SK-N-SH (cell line): ENCODE measurements at regions not wholly inside any gene's neighbourhood (a gene's known extent, or its start where the extent isn't known, plus 50 kb on each side); places are given as distances from the start of the nearest gene placed in this dataset.
"Not testable (repeated sequence)": the region's sequence is repeated elsewhere in the genome, so short reads cannot be mapped to it uniquely, and the experiment has no call there.

Experiments
- CTCF ChIA-PET: fragments of 300-600, 350-600 bp; formaldehyde crosslinking; extraction: SDS; loops from one replicate; lab custom pipeline; 2021; lab: Yijun Ruan, JAX
- POLR2A ChIA-PET: fragments of 350-600 bp; sonication (Branson Sonifier 250); formaldehyde crosslinking; extraction: SDS; loops from one replicate; lab custom pipeline; 2020; ENCODE audit warnings: antibody characterized with exemption, inconsistent platforms; lab: Yijun Ruan, JAX
- DNase-seq: peaks from one replicate; pipeline ENCODE4 v3.0.0; 2012
- H2AFZ ChIP-seq: fragments of 200-600 bp; sonication (generic); 2 replicates; pipeline ENCODE4 v1.8.1; 2016; ENCODE audit warnings: antibody characterized with exemption, mild to moderate bottlenecking, low read depth
- H3F3A ChIP-seq: fragments of 200-600 bp; sonication (generic); replicated peaks from 2 replicates; pipeline ENCODE3; 2016; ENCODE audit warnings: antibody characterized with exemption, mild to moderate bottlenecking; ENCODE audit not compliant: insufficient read depth
- H3K27ac ChIP-seq, 2 experiments: fragments of 200-500 bp in 1 of 2; fragments of 200-600 bp in 1 of 2; sonication (Bioruptor generic) in 1 of 2; sonication (generic), shearing (Covaris generic) in 1 of 2; 2 replicates each; pipeline versions ENCODE4 v1.5.1 to v1.6.1; 2014 to 2016; ENCODE audit warnings: low read depth in 2 of 2, inconsistent platforms in 1 of 2, low read length in 1 of 2, mild to moderate bottlenecking in 1 of 2, mixed read lengths in 1 of 2
- H3K27me3 ChIP-seq: fragments of 200-600 bp; sonication (generic), shearing (Covaris generic); 2 replicates; pipeline ENCODE4 v1.6.1; 2016; ENCODE audit warnings: mixed run types; ENCODE audit not compliant: insufficient read depth
- H3K36me3 ChIP-seq, 2 experiments: fragments of 200-500 bp in 1 of 2; fragments of 200-600 bp in 1 of 2; sonication (Bioruptor generic) in 1 of 2; sonication (generic) in 1 of 2; replicated peaks in 1 of 2; 2 replicates each; pipeline versions ENCODE3 to v1.5.1; 2014 to 2016; ENCODE audit warnings: low read length in 1 of 2, mild to moderate bottlenecking in 1 of 2; ENCODE audit not compliant: insufficient read depth in 2 of 2, control insufficient read depth in 1 of 2
- H3K4me1 ChIP-seq, 2 experiments: fragments of 200-500 bp in 1 of 2; fragments of 200-600 bp in 1 of 2; sonication (Bioruptor generic) in 1 of 2; sonication (generic), shearing (Covaris generic) in 1 of 2; 2 replicates each; pipeline versions ENCODE4 v1.5.1 to v1.6.1; 2014 to 2016; ENCODE audit warnings: low read depth in 1 of 2, low read length in 1 of 2, mixed run types in 1 of 2; ENCODE audit not compliant: insufficient read depth in 2 of 2, control insufficient read depth in 1 of 2
- H3K4me2 ChIP-seq: fragments of 200-600 bp; sonication (generic), shearing (Covaris generic); 2 replicates; pipeline ENCODE4 v1.6.1; 2017; ENCODE audit warnings: mixed run types
- H3K4me3 ChIP-seq, 2 experiments: fragments of 200-500 bp in 1 of 2; fragments of 200-600 bp in 1 of 2; sonication (Bioruptor generic) in 1 of 2; sonication (generic), shearing (Covaris generic) in 1 of 2; 2 replicates each; pipeline versions ENCODE4 v1.5.1 to v1.8.1; 2014 to 2016; ENCODE audit warnings: low read depth in 2 of 2, inconsistent platforms in 1 of 2, low read length in 1 of 2, mild to moderate bottlenecking in 1 of 2, mixed read lengths in 1 of 2, moderate library complexity in 1 of 2
- H3K79me2 ChIP-seq: fragments of 200-600 bp; sonication (generic); 2 replicates; pipeline ENCODE4 v1.8.1; 2017; ENCODE audit warnings: mild to moderate bottlenecking; ENCODE audit not compliant: insufficient read depth
- H3K9ac ChIP-seq: fragments of 200-600 bp; sonication (generic); 2 replicates; pipeline ENCODE4 v1.6.1; 2017; ENCODE audit warnings: mixed run types
- H3K9me2 ChIP-seq: fragments of 200-600 bp; sonication (generic); 2 replicates; pipeline ENCODE4 v1.6.1; 2017; ENCODE audit warnings: mixed run types
- H3K9me3 ChIP-seq: fragments of 200-600 bp; sonication (generic); 2 replicates; pipeline ENCODE4 v1.6.1; 2017; ENCODE audit warnings: mixed run types, mild to moderate bottlenecking, moderate library complexity
- H4K20me1 ChIP-seq: fragments of 200-600 bp; sonication (generic); 2 replicates; pipeline ENCODE4 v1.6.1; 2017; ENCODE audit warnings: mild to moderate bottlenecking, mixed run types; ENCODE audit not compliant: insufficient read depth
- EP300 ChIP-seq, 2 experiments: IDR thresholded peaks; 2 replicates each; pipeline versions ENCODE4 v1.4.0 to v1.6.1; 2012; ENCODE audit warnings: borderline replicate concordance in 1 of 2, low read depth in 1 of 2, low read length in 1 of 2
- FOSL2 ChIP-seq: IDR thresholded peaks from 2 replicates; pipeline ENCODE4 v1.4.0; 2012; ENCODE audit warnings: low read depth, mild to moderate bottlenecking, moderate library complexity, borderline replicate concordance
- FOXJ3 ChIP-seq: sonication (generic); formaldehyde crosslinking; IDR thresholded peaks from 2 replicates; pipeline ENCODE4 v1.5.1; 2020; ENCODE audit warnings: mild to moderate bottlenecking, missing genetic modification reagents
- FOXM1 ChIP-seq: IDR thresholded peaks from 2 replicates; pipeline ENCODE4 v1.4.0; 2012; ENCODE audit warnings: low read depth, mild to moderate bottlenecking
- GATA2 ChIP-seq: sonication (generic); formaldehyde crosslinking; IDR thresholded peaks from 2 replicates; pipeline ENCODE4 v1.5.0; 2020; ENCODE audit warnings: mild to moderate bottlenecking, missing genetic modification reagents
- JUND ChIP-seq: IDR thresholded peaks from 2 replicates; pipeline ENCODE4 v1.4.0; 2012
- MEF2A ChIP-seq: IDR thresholded peaks from 2 replicates; pipeline ENCODE4 v1.4.0; 2012; ENCODE audit warnings: low read depth, borderline replicate concordance
- SMC3 ChIP-seq: IDR thresholded peaks from 2 replicates; pipeline ENCODE4 v1.6.1; 2012; ENCODE audit warnings: low read depth, low read length, improper control_type of control experiment
- TCF12 ChIP-seq: IDR thresholded peaks from 2 replicates; pipeline ENCODE4 v1.4.0; 2012
- YY1 ChIP-seq: IDR thresholded peaks from 2 replicates; pipeline ENCODE4 v1.4.0; 2012; ENCODE audit warnings: low read depth, mild to moderate bottlenecking
- WGBS: methylation state at CpG from one replicate; pipeline ENCODE4 v1.1.6; 2017; ENCODE audit warnings: low lambda C conversion rate; 5-methylcytosine and 5-hydroxymethylcytosine counted together
- TF ChIP-seq, protein P1 (sequence below): IDR thresholded peaks from 2 replicates; pipeline ENCODE4; 2012
- TF ChIP-seq, protein P2 (sequence below): IDR thresholded peaks from 2 replicates; pipeline ENCODE4 v1.4.0; 2012; ENCODE audit warnings: low read depth
- TF ChIP-seq, protein P3 (sequence below): IDR thresholded peaks from 2 replicates; pipeline ENCODE4 v1.4.0; 2012; ENCODE audit warnings: low read depth, borderline replicate concordance
- TF ChIP-seq, protein P4 (sequence below): IDR thresholded peaks from 2 replicates; pipeline ENCODE4 v1.4.0; 2012; ENCODE audit warnings: low read depth, borderline replicate concordance

DNA sequence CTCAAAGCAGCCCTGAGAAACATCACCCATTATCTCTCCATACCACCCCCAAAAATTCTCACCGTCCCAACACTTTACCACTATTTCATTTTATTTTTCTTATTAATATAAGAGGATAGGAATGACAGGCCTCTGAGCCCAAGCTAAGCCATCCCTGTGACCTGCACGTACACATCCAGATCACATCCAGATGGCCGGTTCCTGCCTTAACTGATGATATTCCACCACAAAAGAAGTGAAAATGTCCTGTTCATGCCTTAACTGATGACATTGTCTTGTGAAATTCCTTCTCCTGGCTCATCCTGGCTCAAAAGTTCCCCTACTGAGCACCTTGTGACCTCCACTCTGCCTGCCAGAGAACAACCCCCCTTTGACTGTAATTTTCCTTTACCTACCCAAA is 1802.9 kb upstream of the PCDH20 start:
- H3K4me1 ChIP-seq, H3K36me3 ChIP-seq, CTCF ChIA-PET, H3F3A ChIP-seq, H3K4me3 ChIP-seq, H3K27me3 ChIP-seq, H3K9me2 ChIP-seq, DNase-seq, H2AFZ ChIP-seq, H3K4me2 ChIP-seq, H3K79me2 ChIP-seq, POLR2A ChIA-PET, H3K27ac ChIP-seq, H3K9ac ChIP-seq, H3K9me3 ChIP-seq, H4K20me1 ChIP-seq: not testable (repeated sequence)
- 81% methylated on average over 3 of the region's 3 CpGs for WGBS

DNA sequence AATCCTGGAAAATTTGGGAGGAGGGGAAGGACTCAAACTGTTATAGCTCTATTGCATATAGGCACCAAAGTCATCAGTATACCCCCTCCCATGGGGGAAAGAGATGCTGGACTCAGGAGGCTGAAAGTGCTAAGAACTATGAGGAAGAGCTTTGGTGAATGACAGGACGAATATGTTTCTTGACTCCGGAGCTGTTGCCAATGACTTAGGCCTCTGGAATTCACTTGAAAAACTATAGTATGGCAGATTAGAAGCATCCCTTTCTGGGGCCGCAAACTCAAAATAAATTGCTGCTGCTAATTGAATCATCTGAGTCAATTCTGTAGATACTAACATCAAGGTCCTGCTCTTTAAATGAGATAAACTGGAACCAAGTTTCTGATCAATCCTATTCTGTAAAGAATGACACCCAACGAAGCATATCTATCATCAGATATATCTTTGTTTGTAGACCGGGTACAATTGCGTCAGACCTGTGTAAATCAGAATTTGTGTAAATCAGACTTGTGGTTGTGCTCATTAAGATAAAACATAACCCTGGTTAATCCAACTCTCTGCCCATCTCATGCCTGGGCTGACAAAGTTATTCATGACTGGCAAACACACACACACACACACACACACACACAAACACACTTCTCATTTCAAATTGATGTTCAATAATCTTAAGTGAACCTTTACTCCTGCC is 1793.8 kb upstream of the PCDH20 start:
- Histone ChIP-seq H3K79me2 (no peaks in the 10 kb centered on the region), H3F3A (peaks cover 16% of the 10 kb centered on the region), H3K27me3 (no peaks in the 10 kb centered on the region), H3K4me1 (peaks cover 0 to 10% of the 10 kb centered on the region in 2 experiments; a peak in 1 of 4 replicates), H2AFZ (peak overlapping the region; percentile 65; the same call in 1 of the 2 replicates), H3K4me2 (peak overlapping the region; percentile 5; the same call in 1 of the 2 replicates), H3K9ac (no peak overlapping the region), H3K9me2 (no peaks in the 10 kb centered on the region), H3K27ac (peak overlapping the region in 1 of 2 experiments; percentile 20; a peak in 1 of 4 replicates), H3K36me3 (no peaks in the 10 kb centered on the region), H4K20me1 (no peaks in the 10 kb centered on the region), H3K9me3 (no peaks in the 10 kb centered on the region), H3K4me3 (no peak overlapping the region)
- ChIA-PET CTCF (interaction anchor here (1.3 kb wide), 1 partner anchor 16 kb away, joined by 3 read pairs; no protein-coding TSS in a partner anchor), POLR2A (no interaction called here)
- no peak for DNase-seq
- WGBS = 64% methylated on average over 6 of the region's 6 CpGs
- TF ChIP-seq, protein P1, sequence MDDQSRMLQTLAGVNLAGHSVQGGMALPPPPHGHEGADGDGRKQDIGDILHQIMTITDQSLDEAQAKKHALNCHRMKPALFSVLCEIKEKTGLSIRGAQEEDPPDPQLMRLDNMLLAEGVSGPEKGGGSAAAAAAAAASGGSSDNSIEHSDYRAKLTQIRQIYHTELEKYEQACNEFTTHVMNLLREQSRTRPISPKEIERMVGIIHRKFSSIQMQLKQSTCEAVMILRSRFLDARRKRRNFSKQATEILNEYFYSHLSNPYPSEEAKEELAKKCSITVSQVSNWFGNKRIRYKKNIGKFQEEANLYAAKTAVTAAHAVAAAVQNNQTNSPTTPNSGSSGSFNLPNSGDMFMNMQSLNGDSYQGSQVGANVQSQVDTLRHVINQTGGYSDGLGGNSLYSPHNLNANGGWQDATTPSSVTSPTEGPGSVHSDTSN = peak; percentile 37; the same call in 1 of the 2 replicates
- TF ChIP-seq FOSL2 (peak; percentile 17; the same call in 1 of the 2 replicates), FOXM1 (no peak)

DNA sequence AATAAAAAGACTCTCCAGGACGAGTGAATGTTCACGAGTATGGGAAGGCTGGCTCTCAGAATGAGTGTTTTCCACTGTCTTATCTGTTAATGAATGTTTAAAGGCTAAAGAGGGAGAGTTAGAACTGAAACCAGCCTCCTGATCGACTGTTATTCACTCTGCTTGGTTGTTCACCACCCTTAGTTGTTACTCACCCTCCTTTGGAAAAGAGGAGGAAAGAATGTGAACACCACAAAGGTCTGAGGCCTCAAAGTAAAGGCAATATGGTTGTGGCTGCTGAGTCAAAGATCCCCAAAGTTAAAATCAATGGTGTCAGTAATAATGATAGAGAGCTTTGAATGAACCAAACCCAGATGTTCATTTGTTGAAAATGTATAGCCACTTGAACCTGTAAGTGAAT is 1793.2 kb upstream of the PCDH20 start:
- POLR2A ChIA-PET = no interaction called here
- 52% methylated on average over 3 of the region's 3 CpGs for WGBS
- TF ChIP-seq TCF12 = no peak
- TF ChIP-seq YY1 = no peak
- no peak for TF ChIP-seq MEF2A
- TF ChIP-seq, protein P2, sequence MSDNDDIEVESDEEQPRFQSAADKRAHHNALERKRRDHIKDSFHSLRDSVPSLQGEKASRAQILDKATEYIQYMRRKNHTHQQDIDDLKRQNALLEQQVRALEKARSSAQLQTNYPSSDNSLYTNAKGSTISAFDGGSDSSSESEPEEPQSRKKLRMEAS = no peak
- no peak for TF ChIP-seq SMC3
- TF ChIP-seq, protein P3, sequence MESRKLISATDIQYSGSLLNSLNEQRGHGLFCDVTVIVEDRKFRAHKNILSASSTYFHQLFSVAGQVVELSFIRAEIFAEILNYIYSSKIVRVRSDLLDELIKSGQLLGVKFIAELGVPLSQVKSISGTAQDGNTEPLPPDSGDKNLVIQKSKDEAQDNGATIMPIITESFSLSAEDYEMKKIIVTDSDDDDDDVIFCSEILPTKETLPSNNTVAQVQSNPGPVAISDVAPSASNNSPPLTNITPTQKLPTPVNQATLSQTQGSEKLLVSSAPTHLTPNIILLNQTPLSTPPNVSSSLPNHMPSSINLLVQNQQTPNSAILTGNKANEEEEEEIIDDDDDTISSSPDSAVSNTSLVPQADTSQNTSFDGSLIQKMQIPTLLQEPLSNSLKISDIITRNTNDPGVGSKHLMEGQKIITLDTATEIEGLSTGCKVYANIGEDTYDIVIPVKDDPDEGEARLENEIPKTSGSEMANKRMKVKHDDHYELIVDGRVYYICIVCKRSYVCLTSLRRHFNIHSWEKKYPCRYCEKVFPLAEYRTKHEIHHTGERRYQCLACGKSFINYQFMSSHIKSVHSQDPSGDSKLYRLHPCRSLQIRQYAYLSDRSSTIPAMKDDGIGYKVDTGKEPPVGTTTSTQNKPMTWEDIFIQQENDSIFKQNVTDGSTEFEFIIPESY = no peak
- TF ChIP-seq, protein P1 = no peak
- TF ChIP-seq, protein P4, sequence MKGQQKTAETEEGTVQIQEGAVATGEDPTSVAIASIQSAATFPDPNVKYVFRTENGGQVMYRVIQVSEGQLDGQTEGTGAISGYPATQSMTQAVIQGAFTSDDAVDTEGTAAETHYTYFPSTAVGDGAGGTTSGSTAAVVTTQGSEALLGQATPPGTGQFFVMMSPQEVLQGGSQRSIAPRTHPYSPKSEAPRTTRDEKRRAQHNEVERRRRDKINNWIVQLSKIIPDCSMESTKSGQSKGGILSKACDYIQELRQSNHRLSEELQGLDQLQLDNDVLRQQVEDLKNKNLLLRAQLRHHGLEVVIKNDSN = no peak
- no peak for TF ChIP-seq JUND
- TF ChIP-seq FOSL2 = no peak
- TF ChIP-seq GATA2 (CRISPR knock-in tag) = no peak
- TF ChIP-seq FOXM1 = no peak
- no peak for TF ChIP-seq FOXJ3 (CRISPR knock-in tag)
- no peak for TF ChIP-seq EP300 (IDR thresholded peaks at IDR 0.05; ENCODE audit: borderline replicate concordance in 1 of 2, low read depth in 1 of 2, low read length in 1 of 2)

More for the DNA sequence above, 1793.2 kb upstream of the PCDH20 start:
- H3K4me3 ChIP-seq = no peak overlapping the region
- no peaks in the 10 kb centered on the region for H3K79me2 ChIP-seq
- no peaks in the 10 kb centered on the region for H3K9me3 ChIP-seq
- H3K27me3 ChIP-seq = no peaks in the 10 kb centered on the region
- H3K27ac ChIP-seq = peak overlapping the region in 1 of 2 experiments; percentile 20; a peak in 1 of 4 replicates
- 0 out of 2 replicates have a peak overlapping the region, but pooled peaks have one; percentile 65 for H2AFZ ChIP-seq
- peaks cover 16% of the 10 kb centered on the region for H3F3A ChIP-seq
- no peak for DNase-seq
- H4K20me1 ChIP-seq = no peaks in the 10 kb centered on the region
- no peak overlapping the region for H3K9ac ChIP-seq
- H3K4me1 ChIP-seq = peaks cover 0 to 10% of the 10 kb centered on the region in 2 experiments; a peak in 1 of 4 replicates
- no peaks in the 10 kb centered on the region for H3K9me2 ChIP-seq
- no peaks in the 10 kb centered on the region for H3K36me3 ChIP-seq
- H3K4me2 ChIP-seq = peak overlapping the region; percentile 5; the same call in 1 of the 2 replicates
- CTCF ChIA-PET = interaction anchor here (0.5 kb wide), 1 partner anchor 1090 kb away, joined by 3 read pairs; no protein-coding TSS in a partner anchor
